B cell (primary cell): ENCODE measurements at regions not wholly inside any gene's neighbourhood (a gene's known extent, or its start where the extent isn't known, plus 50 kb on each side); places are given as distances from the start of the nearest gene placed in this dataset.

Source experiments
- ATAC-seq: fragments of 200-7000 bp; cut with Tn5 transposase; one replicate; pipeline ENCODE4 v1.10.0; 2021; ENCODE audit warnings: low read depth, mild to moderate bottlenecking, moderate number of reproducible peaks, moderate library complexity
- CTCF ChIA-PET: fragments of 350-600 bp; sonication (Branson Sonifier 250); formaldehyde crosslinking; loops from one replicate; lab custom pipeline; 2021; ENCODE audit warnings: antibody characterized with exemption, inconsistent platforms; lab: Charles Lee
- POLR2A ChIA-PET: fragments of 350-600 bp; sonication (Branson Sonifier 250); formaldehyde crosslinking; loops from one replicate; lab custom pipeline; 2021; ENCODE audit warnings: antibody characterized with exemption; lab: Charles Lee
- DNase-seq: peaks from one replicate; pipeline ENCODE4 v3.0.0; 2013
- H2AFZ ChIP-seq: 2 replicates; pipeline ENCODE4 v1.6.1; 2012; ENCODE audit warnings: mild to moderate bottlenecking, low read depth, low read length; ENCODE audit not compliant: insufficient read depth, poor library complexity, severe bottlenecking
- H3K27ac ChIP-seq, 2 donors: 1 replicate in 1 of 2; 2 replicates in 1 of 2; pipeline ENCODE4 v1.5.1; 2012 to 2013; ENCODE audit warnings: low read length in 2 of 2, mild to moderate bottlenecking in 2 of 2, moderate library complexity in 1 of 2
- H3K27me3 ChIP-seq, 4 experiments: fragments of 200-600 bp in 1 of 4; sonication (generic) in 1 of 4; replicated peaks in 1 of 4; 1 replicate in 2 of 4; 2 replicates in 2 of 4; pipeline versions ENCODE4 v1.6.1 to v1.7.0; 2013 to 2016; ENCODE audit warnings: low read length in 3 of 4, mild to moderate bottlenecking in 2 of 4, mixed read lengths in 1 of 4, moderate library complexity in 1 of 4; ENCODE audit not compliant: insufficient read depth in 4 of 4, control insufficient read depth in 3 of 4; ENCODE audit errors: control extremely low read depth in 1 of 4
- H3K36me3 ChIP-seq, 2 experiments: replicated peaks in 1 of 2; 1 replicate in 1 of 2; 2 replicates in 1 of 2; pipeline versions ENCODE4 v1.6.1 to v1.7.1; 2013; ENCODE audit warnings: low read length in 1 of 2; ENCODE audit not compliant: insufficient read depth in 2 of 2, control insufficient read depth in 1 of 2; ENCODE audit errors: control extremely low read depth in 1 of 2, extremely low read depth in 1 of 2
- H3K4me1 ChIP-seq, 2 donors: fragments of 200-600 bp in 1 of 2; sonication (generic) in 1 of 2; 1 replicate in 1 of 2; 2 replicates in 1 of 2; pipeline versions ENCODE4 v1.5.1 to v1.6.1; 2013 to 2017; ENCODE audit warnings: low read length in 2 of 2; ENCODE audit not compliant: control insufficient read depth in 2 of 2, insufficient read depth in 2 of 2
- H3K4me2 ChIP-seq: replicated peaks from 2 replicates; pipeline ENCODE3; 2012; ENCODE audit warnings: mild to moderate bottlenecking, low read depth, low read length; ENCODE audit not compliant: poor library complexity, severe bottlenecking
- H3K4me3 ChIP-seq, 5 experiments: fragments of 200-600 bp in 1 of 5; sonication (generic) in 1 of 5; 1 replicate in 3 of 5; 2 replicates in 2 of 5; pipeline versions ENCODE4 v1.5.1 to v1.7.0; 2011 to 2016; ENCODE audit warnings: low read length in 4 of 5, mild to moderate bottlenecking in 4 of 5, low read depth in 2 of 5, control low read depth in 1 of 5, moderate library complexity in 1 of 5; ENCODE audit not compliant: insufficient read depth in 1 of 5; ENCODE audit errors: control extremely low read depth in 1 of 5, extremely low read depth in 1 of 5
- H3K79me2 ChIP-seq: fragments of 200-600 bp; sonication (generic); one replicate; pipeline ENCODE4 v1.6.0; 2016; ENCODE audit warnings: low read length; ENCODE audit not compliant: control insufficient read depth, insufficient read depth
- H3K9ac ChIP-seq: fragments of 200-600 bp; sonication (generic); 2 replicates; pipeline ENCODE4 v1.6.1; 2017; ENCODE audit warnings: mild to moderate bottlenecking, low read length, moderate library complexity
- H3K9me3 ChIP-seq, 3 donors: one replicate each; pipeline versions ENCODE4 v1.6.1 to v1.7.1; 2013; ENCODE audit warnings: low read length in 2 of 3; ENCODE audit not compliant: control insufficient read depth in 2 of 3, insufficient read depth in 1 of 3; ENCODE audit errors: control extremely low read depth in 1 of 3
- H4K20me1 ChIP-seq: 2 replicates; pipeline ENCODE4 v1.6.0; 2012; ENCODE audit warnings: mild to moderate bottlenecking, low read length; ENCODE audit not compliant: insufficient read depth, control insufficient read depth, poor library complexity, severe bottlenecking
- H3K27ac Mint-ChIP-seq: one replicate; pipeline ENCODE4 v1.8.0; 2021; ENCODE audit warnings: mixed read lengths
- H3K27me3 Mint-ChIP-seq: one replicate; pipeline ENCODE4 v1.8.0; 2021; ENCODE audit warnings: mixed read lengths
- H3K4me1 Mint-ChIP-seq: one replicate; pipeline ENCODE4 v1.8.0; 2021; ENCODE audit warnings: mixed read lengths
- H3K4me3 Mint-ChIP-seq: one replicate; pipeline ENCODE4 v1.8.0; 2021; ENCODE audit warnings: mixed read lengths
- H3K9me3 Mint-ChIP-seq: one replicate; pipeline ENCODE4 v1.8.0; 2022; ENCODE audit warnings: mixed read lengths; ENCODE audit not compliant: insufficient read depth
- CTCF ChIP-seq: fragments of 200-600 bp; IDR thresholded peaks from one replicate; pipeline ENCODE4 v1.8.0; 2022; ENCODE audit warnings: antibody characterized with exemption, mild to moderate bottlenecking
- EZH2 ChIP-seq: IDR thresholded peaks from 2 replicates; pipeline ENCODE4 v1.6.1; 2012; ENCODE audit warnings: borderline replicate concordance, low read depth, mild to moderate bottlenecking, moderate library complexity, low read length; ENCODE audit not compliant: insufficient read depth, poor library complexity, severe bottlenecking
- WGBS: methylation state at CpG from one replicate; pipeline ENCODE4 v1.1.5; 2013; ENCODE audit warnings: missing lambda C conversion rate; ENCODE audit not compliant: insufficient coverage; 5-methylcytosine and 5-hydroxymethylcytosine counted together
- intact Hi-C: fragments of 100-400 bp; cut with micrococcal nuclease; formaldehyde crosslinking; loops from one replicate; pipeline ENCODE4 v1.10.0; 2022

- Mint-ChIP-seq H3K27me3 (no peaks in the 10 kb centered on the region), H3K27ac (no peak overlapping the region), H3K9me3 (no peaks in the 10 kb centered on the region), H3K4me3 (no peak overlapping the region), H3K4me1 (no peaks in the 10 kb centered on the region)
- no peak for DNase-seq
- intact Hi-C loops, result no loop called here
- H3K4me3 ChIP-seq, result no peak overlapping the region
- H3K27ac ChIP-seq, result no peak overlapping the region
- no peak for TF ChIP-seq CTCF
- TF ChIP-seq EZH2, result no peak
- H3K9me3 ChIP-seq, result no peaks in the 10 kb centered on the region
- H3K4me1 ChIP-seq, result no peaks in the 10 kb centered on the region
- H3K27me3 ChIP-seq, result no peaks in the 10 kb centered on the region
- H3K9ac ChIP-seq, result no peak overlapping the region
- ChIA-PET POLR2A (no interaction called here), CTCF (no interaction called here)
- no peaks in the 10 kb centered on the region for H3K36me3 ChIP-seq
- 85% methylated on average over 6 of the region's 7 CpGs for WGBS
- H3K4me2 ChIP-seq, result no peak overlapping the region
- H3K79me2 ChIP-seq, result no peaks in the 10 kb centered on the region
- no peaks in the 10 kb centered on the region for H4K20me1 ChIP-seq
- H2AFZ ChIP-seq, result no peak overlapping the region
- no peak for ATAC-seq
These were observed 309.9 kb upstream of the THBS1 start for GRCh38 chr15:39270934-39271333.

DNA sequence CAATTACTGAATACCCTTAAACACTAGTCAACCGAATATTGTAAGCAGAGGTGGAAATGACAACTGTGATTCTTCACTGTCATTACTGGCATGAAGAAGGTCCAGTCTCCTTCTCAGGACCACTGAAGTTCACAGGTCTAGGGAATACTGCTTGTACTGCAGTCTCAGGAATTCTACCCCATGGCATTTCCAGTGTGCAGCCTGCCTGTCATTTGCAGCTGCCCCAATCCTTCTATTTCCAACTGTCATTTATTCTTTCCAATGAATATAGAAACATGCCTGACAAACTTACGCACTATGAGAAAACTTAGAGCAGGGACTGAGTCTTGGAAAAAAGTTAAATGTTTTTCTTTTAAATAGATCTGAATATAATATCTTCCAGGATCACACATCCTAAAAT lies 308.0 kb upstream of the THBS1 start:
- H3K4me3 ChIP-seq, result no peak overlapping the region
- no peaks in the 10 kb centered on the region for H3K4me1 ChIP-seq
- WGBS, result no CpG with 5 or more reads among the region's 2 CpGs
- Mint-ChIP-seq H3K4me1 (no peaks in the 10 kb centered on the region), H3K27me3 (no peaks in the 10 kb centered on the region), H3K27ac (no peak overlapping the region), H3K4me3 (no peak overlapping the region), H3K9me3 (no peaks in the 10 kb centered on the region)
- H3K79me2 ChIP-seq, result no peaks in the 10 kb centered on the region
- no peak overlapping the region for H3K27ac ChIP-seq
- H3K27me3 ChIP-seq, result no peaks in the 10 kb centered on the region
- intact Hi-C loops, result no loop called here
- no peaks in the 10 kb centered on the region for H3K9me3 ChIP-seq
- H4K20me1 ChIP-seq, result no peaks in the 10 kb centered on the region
- TF ChIP-seq CTCF, result no peak
- no peak for TF ChIP-seq EZH2
- no peak overlapping the region for H2AFZ ChIP-seq
- POLR2A ChIA-PET, result no interaction called here
- DNase-seq (no peak), ATAC-seq (no peak)
- CTCF ChIA-PET, result no interaction called here
- H3K36me3 ChIP-seq, result no peaks in the 10 kb centered on the region
- no peak overlapping the region for H3K4me2 ChIP-seq
- no peak overlapping the region for H3K9ac ChIP-seq
